Neural cell (in vitro differentiated cells): ENCODE measurements at regions not wholly inside any gene's neighbourhood (a gene's known extent, or its start where the extent isn't known, plus 50 kb on each side); places are given as distances from the start of the nearest gene placed in this dataset.

ENCODE experiments used
- H2AFZ ChIP-seq: fragments of 200-600, 300-800 bp; sonication (generic), shearing (Covaris generic); 2 replicates; pipeline ENCODE4 v1.6.0; 2014; ENCODE audit warnings: low read depth, mild to moderate bottlenecking, antibody characterized with exemption, low read length, moderate library complexity
- H3F3A ChIP-seq: fragments of 200-600 bp; shearing (Covaris generic); 2 replicates; pipeline ENCODE4 v1.6.1; 2016; ENCODE audit warnings: mild to moderate bottlenecking, moderate library complexity, mixed read lengths, antibody characterized with exemption, low read length; ENCODE audit not compliant: insufficient read depth, poor library complexity, severe bottlenecking
- H3K27ac ChIP-seq: fragments of 200-600, 300-800 bp; sonication (generic), shearing (Covaris generic); 2 replicates; pipeline ENCODE4 v1.5.1; 2014; ENCODE audit warnings: mild to moderate bottlenecking, low read length, moderate library complexity
- H3K27me3 ChIP-seq: fragments of 300-800, 200-600 bp; sonication (generic), shearing (Covaris generic); 2 replicates; pipeline ENCODE4 v1.6.0; 2014; ENCODE audit warnings: mild to moderate bottlenecking, low read depth, low read length, moderate library complexity; ENCODE audit not compliant: insufficient read depth
- H3K36me3 ChIP-seq: fragments of 300-800, 200-600 bp; sonication (generic), shearing (Covaris generic); 2 replicates; pipeline ENCODE4 v1.5.1; 2014; ENCODE audit warnings: mild to moderate bottlenecking, antibody characterized with exemption, low read length, moderate library complexity; ENCODE audit not compliant: insufficient read depth
- H3K4me2 ChIP-seq: fragments of 300-800, 200-600 bp; sonication (generic), shearing (Covaris generic); 2 replicates; pipeline ENCODE4 v1.6.0; 2014; ENCODE audit warnings: mild to moderate bottlenecking, low read length
- H3K4me3 ChIP-seq: fragments of 300-800, 200-600 bp; sonication (generic), shearing (Covaris generic); 2 replicates; pipeline ENCODE4 v1.5.1; 2014; ENCODE audit warnings: mild to moderate bottlenecking, low read length, moderate library complexity
- H3K79me2 ChIP-seq: fragments of 200-600 bp; shearing (Covaris generic); replicated peaks from 2 replicates; pipeline ENCODE4 v1.6.0; 2014; ENCODE audit warnings: mild to moderate bottlenecking, low read length, moderate library complexity; ENCODE audit not compliant: insufficient read depth
- H3K9ac ChIP-seq: fragments of 300-800, 200-600 bp; sonication (generic), shearing (Covaris generic); 2 replicates; pipeline ENCODE4 v1.6.1; 2016; ENCODE audit warnings: mild to moderate bottlenecking, low read length, mixed read lengths
- H3K9me2 ChIP-seq: fragments of 200-600 bp; shearing (Covaris generic); 2 replicates; pipeline ENCODE4 v1.6.1; 2016; ENCODE audit warnings: mild to moderate bottlenecking, low read length, mixed read lengths; ENCODE audit not compliant: insufficient read depth
- H3K9me3 ChIP-seq: fragments of 200-600, 300-800 bp; sonication (generic), shearing (Covaris generic); 2 replicates; pipeline ENCODE4 v1.6.1; 2016; ENCODE audit warnings: mild to moderate bottlenecking, mixed run types, low read length, moderate library complexity, mixed read lengths
- H4K20me1 ChIP-seq: fragments of 200-600 bp; shearing (Covaris generic); 2 replicates; pipeline ENCODE4 v1.6.1; 2016; ENCODE audit warnings: mild to moderate bottlenecking, mixed run types; ENCODE audit not compliant: insufficient read depth
- CTCF ChIP-seq: fragments of 450-650 bp; IDR thresholded peaks from 2 replicates; pipeline ENCODE4 v1.5.1; 2014; ENCODE audit warnings: antibody characterized with exemption, mild to moderate bottlenecking, moderate library complexity; ENCODE audit not compliant: poor library complexity, severe bottlenecking
- EP300 ChIP-seq: fragments of 450-650 bp; conservative IDR thresholded peaks from 2 replicates; pipeline ENCODE4 v1.6.1; 2014; ENCODE audit warnings: antibody characterized with exemption, mild to moderate bottlenecking, moderate library complexity; ENCODE audit not compliant: poor library complexity, severe bottlenecking
- EZH2 ChIP-seq: fragments of 200-600, 300-800 bp; shearing (Covaris generic), sonication (generic); IDR thresholded peaks from 2 replicates; pipeline ENCODE4 v1.6.1; 2014; ENCODE audit warnings: antibody characterized with exemption, low read length, borderline replicate concordance, mild to moderate bottlenecking; ENCODE audit not compliant: insufficient read depth, poor library complexity, severe bottlenecking
- MXI1 ChIP-seq: fragments of 450-650 bp; conservative IDR thresholded peaks from 2 replicates; pipeline ENCODE4 v1.6.1; 2014; ENCODE audit warnings: antibody characterized with exemption, mild to moderate bottlenecking; ENCODE audit not compliant: poor library complexity, severe bottlenecking
- POLR2AphosphoS5 ChIP-seq: IDR thresholded peaks from 2 replicates; pipeline ENCODE4 v1.6.1; 2012
- RAD21 ChIP-seq: fragments of 450-650 bp; conservative IDR thresholded peaks from 2 replicates; pipeline ENCODE4 v1.6.1; 2014; ENCODE audit warnings: antibody characterized with exemption, mild to moderate bottlenecking, moderate library complexity
- REST ChIP-seq: IDR thresholded peaks from 2 replicates; pipeline ENCODE4 v1.6.1; 2012; ENCODE audit warnings: borderline replicate concordance
- SMC3 ChIP-seq: fragments of 450-650 bp; conservative IDR thresholded peaks from 2 replicates; pipeline ENCODE4 v1.6.1; 2014; ENCODE audit warnings: antibody characterized with exemption, mild to moderate bottlenecking, moderate library complexity; ENCODE audit not compliant: poor library complexity
- TAF1 ChIP-seq: IDR thresholded peaks from 2 replicates; pipeline ENCODE4 v1.6.1; 2012; ENCODE audit warnings: low read depth

GRCh38 chr7:130982651-130983050 is 248.6 kb upstream of the KLF14 start:
- no peak overlapping the region for H3K9ac ChIP-seq
- H3K79me2 ChIP-seq = no peaks in the 10 kb centered on the region
- H3K36me3 ChIP-seq = no peaks in the 10 kb centered on the region
- H3K4me2 ChIP-seq = no peak overlapping the region
- no peaks in the 10 kb centered on the region for H3K9me3 ChIP-seq
- H3F3A ChIP-seq = no peaks in the 10 kb centered on the region
- H2AFZ ChIP-seq = no peak overlapping the region
- TF ChIP-seq TAF1 (no peak), MXI1 (no peak), REST (no peak), EZH2 (no peak), EP300 (no peak), CTCF (no peak), POLR2AphosphoS5 (no peak), RAD21 (no peak), SMC3 (no peak)
- no peaks in the 10 kb centered on the region for H3K27me3 ChIP-seq
- H3K4me3 ChIP-seq = no peak overlapping the region
- no peaks in the 10 kb centered on the region for H4K20me1 ChIP-seq
- H3K27ac ChIP-seq = no peak overlapping the region
- H3K9me2 ChIP-seq = no peaks in the 10 kb centered on the region

DNA sequence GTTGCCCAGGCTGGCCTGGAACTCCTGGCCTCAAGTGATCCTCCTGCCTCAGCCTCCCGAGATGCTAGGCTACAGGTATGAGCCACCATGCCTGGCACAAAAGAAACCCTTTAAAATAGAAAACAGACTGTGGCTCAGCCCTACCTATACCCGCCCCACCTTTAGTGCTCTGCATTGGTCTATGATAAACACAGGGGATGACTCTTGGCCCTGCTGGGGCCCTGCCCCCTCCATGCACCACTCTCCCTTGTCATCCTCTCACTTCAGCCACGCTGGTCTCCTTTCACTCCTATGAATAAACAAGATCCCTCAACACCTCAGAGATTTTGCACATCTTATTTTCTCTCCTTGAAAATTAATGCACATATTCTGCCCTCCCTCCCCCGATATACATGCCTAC is 251.4 kb upstream of the KLF14 start:
- no peak overlapping the region for H3K4me3 ChIP-seq
- no peaks in the 10 kb centered on the region for H3K79me2 ChIP-seq
- H3F3A ChIP-seq = no peaks in the 10 kb centered on the region
- H3K9ac ChIP-seq = no peak overlapping the region
- H2AFZ ChIP-seq = no peak overlapping the region
- no peak overlapping the region for H3K27ac ChIP-seq
- H3K9me3 ChIP-seq = no peaks in the 10 kb centered on the region
- H3K4me2 ChIP-seq = no peak overlapping the region
- H3K27me3 ChIP-seq = no peaks in the 10 kb centered on the region
- no peaks in the 10 kb centered on the region for H3K36me3 ChIP-seq
- no peaks in the 10 kb centered on the region for H3K9me2 ChIP-seq
- H4K20me1 ChIP-seq = no peaks in the 10 kb centered on the region
- TF ChIP-seq RAD21 = no peak
- TF ChIP-seq TAF1 = no peak
- TF ChIP-seq EZH2 = no peak
- TF ChIP-seq EP300 = no peak
- no peak for TF ChIP-seq SMC3
- no peak for TF ChIP-seq REST
- TF ChIP-seq MXI1 = no peak
- TF ChIP-seq POLR2AphosphoS5 = no peak
- TF ChIP-seq CTCF = no peak
